Progenitor cell of endocrine pancreas (in vitro differentiated cells): ENCODE measurements at regions not wholly inside any gene's neighbourhood (a gene's known extent, or its start where the extent isn't known, plus 50 kb on each side); places are given as distances from the start of the nearest gene placed in this dataset.

Experiments used
- DNase-seq: peaks from one replicate; pipeline ENCODE4 v3.0.0; 2021; ENCODE audit warnings: low spot score; ENCODE audit not compliant: unreplicated experiment
- H3K27ac Mint-ChIP-seq: 2 replicates; pipeline ENCODE4 v1.8.0; 2021; ENCODE audit warnings: mild to moderate bottlenecking, moderate library complexity, mixed read lengths
- H3K27me3 Mint-ChIP-seq: 2 replicates; pipeline ENCODE4 v1.8.0; 2021; ENCODE audit warnings: mixed read lengths
- H3K36me3 Mint-ChIP-seq: 2 replicates; pipeline ENCODE4 v1.8.0; 2022; ENCODE audit warnings: mixed read lengths; ENCODE audit not compliant: insufficient read depth
- H3K4me1 Mint-ChIP-seq: 2 replicates; pipeline ENCODE4 v1.8.0; 2021; ENCODE audit warnings: low read depth, mixed read lengths
- H3K4me3 Mint-ChIP-seq: 2 replicates; pipeline ENCODE4 v1.8.0; 2021; ENCODE audit warnings: low read depth, mild to moderate bottlenecking, moderate library complexity, mixed read lengths
- H3K9me3 Mint-ChIP-seq: 2 replicates; pipeline ENCODE4 v1.8.0; 2021; ENCODE audit warnings: low read depth, mixed read lengths
- CTCF ChIP-seq: fragments of 200-600 bp; sonication (generic); IDR thresholded peaks from one replicate; pipeline ENCODE4 v1.5.0; 2021; ENCODE audit warnings: antibody characterized with exemption, mild to moderate bottlenecking; ENCODE audit not compliant: unreplicated experiment

- Mint-ChIP-seq H3K27me3 (peaks cover 2% of the 10 kb centered on the region), H3K27ac (no peak overlapping the region), H3K9me3 (peaks cover 7% of the 10 kb centered on the region), H3K36me3 (no peaks in the 10 kb centered on the region), H3K4me1 (no peaks in the 10 kb centered on the region), H3K4me3 (no peak overlapping the region)
- no peak for TF ChIP-seq CTCF
- no peak for DNase-seq
These were observed 111.6 kb upstream of the MAN1A1 start for GRCh38 chr6:119461187-119461586.

- Mint-ChIP-seq H3K27ac (no peak overlapping the region), H3K27me3 (peaks cover 5% of the 10 kb centered on the region), H3K4me3 (no peak overlapping the region), H3K9me3 (peaks cover 7% of the 10 kb centered on the region), H3K4me1 (no peaks in the 10 kb centered on the region), H3K36me3 (no peaks in the 10 kb centered on the region)
- no peak for DNase-seq
- TF ChIP-seq CTCF, result no peak
These were observed 109.8 kb upstream of the MAN1A1 start for GRCh38 chr6:119459207-119459974.

GRCh38 chr6:119454714-119455113 lies 105.2 kb upstream of the MAN1A1 start:
- Mint-ChIP-seq H3K4me1 (peaks cover 4% of the 10 kb centered on the region), H3K27me3 (peaks cover 3% of the 10 kb centered on the region), H3K9me3 (no peaks in the 10 kb centered on the region), H3K27ac (no peak overlapping the region), H3K4me3 (no peak overlapping the region), H3K36me3 (no peaks in the 10 kb centered on the region)
- no peak for DNase-seq
- no peak for TF ChIP-seq CTCF

- Mint-ChIP-seq H3K4me1 (peaks cover 4% of the 10 kb centered on the region), H3K27me3 (peaks cover 3% of the 10 kb centered on the region), H3K9me3 (no peaks in the 10 kb centered on the region), H3K27ac (no peak overlapping the region), H3K36me3 (no peaks in the 10 kb centered on the region), H3K4me3 (no peak overlapping the region)
- no peak for DNase-seq
- TF ChIP-seq CTCF, result no peak
These were observed 104.0 kb upstream of the MAN1A1 start for GRCh38 chr6:119453242-119454200.

- no peak overlapping the region for H3K27ac Mint-ChIP-seq
- no peaks in the 10 kb centered on the region for H3K36me3 Mint-ChIP-seq
- H3K4me1 Mint-ChIP-seq, result peaks cover 4% of the 10 kb centered on the region
- no peaks in the 10 kb centered on the region for H3K27me3 Mint-ChIP-seq
- TF ChIP-seq CTCF, result no peak
- H3K4me3 Mint-ChIP-seq, result no peak overlapping the region
- DNase-seq, result no peak
- H3K9me3 Mint-ChIP-seq, result no peaks in the 10 kb centered on the region
These were observed 100.0 kb upstream of the MAN1A1 start for GRCh38 chr6:119449331-119450156.
